IMR-90 (cell line): ENCODE measurements at regions not wholly inside any gene's neighbourhood (a gene's known extent, or its start where the extent isn't known, plus 50 kb on each side); places are given as distances from the start of the nearest gene placed in this dataset.

Experiments used
- ATAC-seq: fragments of 200-7000 bp; cut with Tn5 transposase; 2 replicates; pipeline ENCODE4 v1.9.1; 2020; ENCODE audit warnings: low read depth, mild to moderate bottlenecking, moderate library complexity
- BruUV-seq: library from RNA; stranded (reverse); fragments of 400-500 nt; replicated peaks from 2 replicates; lab custom pipeline; 2021; lab: Mats Ljungman, UMichigan
- CTCF ChIA-PET: fragments of 300-600 bp; formaldehyde crosslinking; extraction: SDS; loops from one replicate; lab custom pipeline; 2021; ENCODE audit warnings: antibody characterized with exemption; lab: Yijun Ruan, JAX
- POLR2A ChIA-PET: fragments of 300-600 bp; sonication (Branson Sonifier 250); formaldehyde crosslinking; loops from one replicate; lab custom pipeline; 2022; ENCODE audit warnings: antibody characterized with exemption; ENCODE audit not compliant: unreplicated experiment; lab: Charles Lee
- DNase-seq: peaks from one replicate; pipeline ENCODE4 v3.0.0; 2013
- H2AFZ ChIP-seq: replicated peaks from 2 replicates; pipeline ENCODE3; 2013; ENCODE audit warnings: low read length, mild to moderate bottlenecking; ENCODE audit not compliant: poor library complexity
- H2AK5ac ChIP-seq: 2 replicates; pipeline ENCODE4 v1.6.1; 2013; ENCODE audit warnings: low read depth, low read length, inconsistent platforms
- H2AK9ac ChIP-seq: replicated peaks from 2 replicates; pipeline ENCODE3; 2013; ENCODE audit warnings: mild to moderate bottlenecking, low read depth, low read length, moderate library complexity; ENCODE audit not compliant: poor library complexity
- H2BK120ac ChIP-seq: 2 replicates; pipeline ENCODE4 v1.6.1; 2013; ENCODE audit warnings: low read depth, low read length, inconsistent platforms
- H2BK15ac ChIP-seq: 3 replicates; pipeline ENCODE4 v1.6.1; 2013; ENCODE audit warnings: low read depth, low read length, inconsistent platforms
- H2BK20ac ChIP-seq: 2 replicates; pipeline ENCODE4 v1.6.1; 2013; ENCODE audit warnings: low read depth, mild to moderate bottlenecking, inconsistent platforms, low read length, moderate library complexity
- H2BK5ac ChIP-seq: 2 replicates; pipeline ENCODE4 v1.6.1; 2013; ENCODE audit warnings: mild to moderate bottlenecking, low read depth, low read length, inconsistent platforms; ENCODE audit not compliant: poor library complexity, severe bottlenecking
- H3K14ac ChIP-seq: replicated peaks from 2 replicates; pipeline ENCODE4 v1.6.1; 2013; ENCODE audit warnings: low read depth, low read length, inconsistent platforms
- H3K18ac ChIP-seq: 2 replicates; pipeline ENCODE4 v1.6.1; 2013; ENCODE audit warnings: low read depth, low read length, control low read depth
- H3K23ac ChIP-seq: 2 replicates; pipeline ENCODE4 v1.6.1; 2013; ENCODE audit warnings: low read depth, low read length, inconsistent platforms
- H3K27ac ChIP-seq: 2 replicates; pipeline ENCODE4 v1.5.1; 2013; ENCODE audit warnings: mild to moderate bottlenecking, control low read depth, low read length; ENCODE audit not compliant: insufficient read depth
- H3K27me3 ChIP-seq: 2 replicates; pipeline ENCODE4 v1.6.1; 2013; ENCODE audit warnings: low read length; ENCODE audit not compliant: control insufficient read depth, insufficient read depth
- H3K36me3 ChIP-seq: 2 replicates; pipeline ENCODE4 v1.6.1; 2013; ENCODE audit warnings: low read length, mixed read lengths; ENCODE audit not compliant: control insufficient read depth, insufficient read depth
- H3K4ac ChIP-seq: 2 replicates; pipeline ENCODE4 v1.6.1; 2013; ENCODE audit warnings: low read depth, low read length, inconsistent platforms
- H3K4me1 ChIP-seq: 2 replicates; pipeline ENCODE4 v1.6.1; 2013; ENCODE audit warnings: low read length, mixed read lengths; ENCODE audit not compliant: control insufficient read depth, insufficient read depth
- H3K4me2 ChIP-seq: 2 replicates; pipeline ENCODE4 v1.6.1; 2013; ENCODE audit warnings: low read depth, mild to moderate bottlenecking, control low read depth, low read length, moderate library complexity
- H3K4me3 ChIP-seq: 2 replicates; pipeline ENCODE4 v1.5.1; 2013; ENCODE audit warnings: low read depth, mild to moderate bottlenecking, control low read depth, low read length, moderate library complexity; ENCODE audit not compliant: insufficient read depth
- H3K56ac ChIP-seq: 2 replicates; pipeline ENCODE4 v1.6.1; 2013; ENCODE audit warnings: low read length, inconsistent platforms; ENCODE audit not compliant: insufficient read depth; ENCODE audit errors: extremely low read depth
- H3K79me1 ChIP-seq, 2 experiments: 2 replicates each; pipeline ENCODE4 v1.6.1; 2013; ENCODE audit warnings: low read length in 2 of 2, inconsistent platforms in 1 of 2, low read depth in 1 of 2
- H3K9ac ChIP-seq: 2 replicates; pipeline ENCODE4 v1.6.1; 2013; ENCODE audit warnings: low read depth, low read length, control low read depth
- H3K9me1 ChIP-seq: 2 replicates; pipeline ENCODE4 v1.6.1; 2013; ENCODE audit warnings: low read length, inconsistent platforms; ENCODE audit not compliant: insufficient read depth
- H3K9me3 ChIP-seq: 2 replicates; pipeline ENCODE4 v1.6.1; 2013; ENCODE audit warnings: low read length; ENCODE audit not compliant: control insufficient read depth, insufficient read depth
- H4K20me1 ChIP-seq: 2 replicates; pipeline ENCODE4 v1.6.1; 2013; ENCODE audit warnings: low read length, inconsistent platforms; ENCODE audit not compliant: insufficient read depth
- H4K5ac ChIP-seq: 2 replicates; pipeline ENCODE4 v1.6.1; 2013; ENCODE audit warnings: mild to moderate bottlenecking, low read depth, low read length, control low read depth
- H4K8ac ChIP-seq, 2 experiments: 2 replicates each; pipeline ENCODE4 v1.6.1; 2013; ENCODE audit warnings: low read depth in 2 of 2, low read length in 2 of 2, control low read depth in 1 of 2, inconsistent platforms in 1 of 2
- H4K91ac ChIP-seq: 2 replicates; pipeline ENCODE4 v1.6.1; 2013; ENCODE audit warnings: low read depth, low read length, inconsistent platforms; ENCODE audit not compliant: insufficient read depth
- FOS ChIP-seq: fragments of 150-350 bp; IDR thresholded peaks from 2 replicates; pipeline ENCODE4 v1.6.1; 2016; ENCODE audit warnings: low read depth, low read length
- MAFK ChIP-seq: IDR thresholded peaks from 2 replicates; pipeline ENCODE4 v1.6.1; 2012; ENCODE audit warnings: low read depth, low read length, improper control_type of control experiment
- MAZ ChIP-seq: IDR thresholded peaks from 2 replicates; pipeline ENCODE4 v1.6.1; 2012; ENCODE audit warnings: low read depth, mild to moderate bottlenecking, low read length, improper control_type of control experiment, moderate library complexity, borderline replicate concordance
- NFE2L2 ChIP-seq: fragments of 150-350 bp; IDR thresholded peaks from 2 replicates; pipeline ENCODE4 v1.6.1; 2016; ENCODE audit warnings: low read depth, mild to moderate bottlenecking, low read length
- POLR2A ChIP-seq: IDR thresholded peaks from 2 replicates; pipeline ENCODE4 v1.6.1; 2012; ENCODE audit warnings: mild to moderate bottlenecking, low read depth, low read length
- RAD21 ChIP-seq: IDR thresholded peaks from 2 replicates; pipeline ENCODE4 v1.6.1; 2012; ENCODE audit warnings: low read length, improper control_type of control experiment
- RCOR1 ChIP-seq: IDR thresholded peaks from 2 replicates; pipeline ENCODE4 v1.6.1; 2012; ENCODE audit warnings: mild to moderate bottlenecking, low read length, improper control_type of control experiment; ENCODE audit not compliant: insufficient replicate concordance
- SMC3 ChIP-seq: fragments of 150-350 bp; IDR thresholded peaks from 2 replicates; pipeline ENCODE4 v1.6.1; 2016; ENCODE audit warnings: low read depth, mild to moderate bottlenecking, antibody characterized with exemption, low read length, moderate library complexity
- USF2 ChIP-seq: fragments of 150-350 bp; IDR thresholded peaks from 2 replicates; pipeline ENCODE4 v1.6.1; 2017; ENCODE audit warnings: mild to moderate bottlenecking, antibody characterized with exemption, low read length, low read depth
- WGBS, 2 experiments: methylation state at CpG; one replicate each; pipeline versions ENCODE4 v1.1.5 to v1.1.7; 2013; ENCODE audit warnings: missing lambda C conversion rate in 2 of 2; ENCODE audit not compliant: insufficient read length in 1 of 2; ENCODE audit errors: extremely low coverage in 2 of 2; 5-methylcytosine and 5-hydroxymethylcytosine counted together
- dilution Hi-C: fragments of 300-500 bp; cut with HindIII; formaldehyde crosslinking; loops from one replicate; pipeline ENCODE4 v1.14.3; 2018; ENCODE audit warnings: low sequenced_read_pairs; ENCODE audit not compliant: unreplicated experiment
- in situ Hi-C: fragments of 300-500 bp; cut with MboI; formaldehyde crosslinking; loops from 3 replicates; pipeline ENCODE4 v1.14.3; 2019; ENCODE audit warnings: low sequenced_read_pairs, inconsistent platforms, mixed read lengths
- intact Hi-C: fragments of 100-400 bp; cut with micrococcal nuclease; formaldehyde crosslinking; loops from 2 replicates; pipeline ENCODE4 v1.10.0; 2022

- ATAC-seq (no peak), DNase-seq (no peak)
- H3K18ac ChIP-seq: no peak overlapping the region
- WGBS, 2 experiments: 60% methylated on average over 2 of the region's 5 CpGs; no CpG with 5 or more reads in 1 of the 2 experiments
- no peak overlapping the region for H3K27ac ChIP-seq
- in situ Hi-C loops (no loop called here), intact Hi-C loops (no loop called here), dilution Hi-C loops (no loop called here)
- ChIA-PET POLR2A (no interaction called here), CTCF (no interaction called here)
- H3K23ac ChIP-seq: no peak overlapping the region
- H3K27me3 ChIP-seq: no peaks in the 10 kb centered on the region
- BruUV-seq: no TSS peak
- no peak overlapping the region for H4K8ac ChIP-seq
- H3K9me1 ChIP-seq: no peaks in the 10 kb centered on the region
- no peak overlapping the region for H4K5ac ChIP-seq
- H2AK5ac ChIP-seq: no peak overlapping the region
- no peak overlapping the region for H4K91ac ChIP-seq
- H2BK5ac ChIP-seq: no peak overlapping the region
- no peak overlapping the region for H2AK9ac ChIP-seq
- H3K56ac ChIP-seq: no peak overlapping the region
- H2BK15ac ChIP-seq: no peak overlapping the region
- no peaks in the 10 kb centered on the region for H3K79me1 ChIP-seq
- no peaks in the 10 kb centered on the region for H3K36me3 ChIP-seq
- no peak for TF ChIP-seq NFE2L2
- TF ChIP-seq USF2: no peak
- no peak for TF ChIP-seq FOS
- TF ChIP-seq SMC3: no peak
- TF ChIP-seq RCOR1: no peak
- no peak for TF ChIP-seq MAZ
- TF ChIP-seq POLR2A: no peak
- no peak for TF ChIP-seq MAFK
- no peak for TF ChIP-seq RAD21
- H3K4me2 ChIP-seq: no peak overlapping the region
- H2AFZ ChIP-seq: no peak overlapping the region
- H3K9me3 ChIP-seq: peaks cover 4% of the 10 kb centered on the region; the same call in 1 of the 2 replicates
- H3K9ac ChIP-seq: no peak overlapping the region
- no peak overlapping the region for H2BK120ac ChIP-seq
- H3K4ac ChIP-seq: no peak overlapping the region
- H4K20me1 ChIP-seq: no peaks in the 10 kb centered on the region
- no peak overlapping the region for H2BK20ac ChIP-seq
- no peaks in the 10 kb centered on the region for H3K4me1 ChIP-seq
- H3K14ac ChIP-seq: no peak overlapping the region
- no peak overlapping the region for H3K4me3 ChIP-seq
Measured at GRCh38 chr4:91924625-91925024, 379.1 kb upstream of the GRID2 start.
